Activated CD4-positive, CD25-positive, alpha-beta regulatory T cell treated with anti-CD3 and anti-CD28 coated beads, Interleukin-2, amount 50 U/mL, for 16 hours (primary cell): ENCODE measurements at regions not wholly inside any gene's neighbourhood (a gene's known extent, or its start where the extent isn't known, plus 50 kb on each side); places are given as distances from the start of the nearest gene placed in this dataset.

ENCODE experiments used
- DNase-seq: peaks from one replicate; pipeline ENCODE4 v3.0.0-alpha.2; 2020; ENCODE audit warnings: low read depth, low spot score

DNA sequence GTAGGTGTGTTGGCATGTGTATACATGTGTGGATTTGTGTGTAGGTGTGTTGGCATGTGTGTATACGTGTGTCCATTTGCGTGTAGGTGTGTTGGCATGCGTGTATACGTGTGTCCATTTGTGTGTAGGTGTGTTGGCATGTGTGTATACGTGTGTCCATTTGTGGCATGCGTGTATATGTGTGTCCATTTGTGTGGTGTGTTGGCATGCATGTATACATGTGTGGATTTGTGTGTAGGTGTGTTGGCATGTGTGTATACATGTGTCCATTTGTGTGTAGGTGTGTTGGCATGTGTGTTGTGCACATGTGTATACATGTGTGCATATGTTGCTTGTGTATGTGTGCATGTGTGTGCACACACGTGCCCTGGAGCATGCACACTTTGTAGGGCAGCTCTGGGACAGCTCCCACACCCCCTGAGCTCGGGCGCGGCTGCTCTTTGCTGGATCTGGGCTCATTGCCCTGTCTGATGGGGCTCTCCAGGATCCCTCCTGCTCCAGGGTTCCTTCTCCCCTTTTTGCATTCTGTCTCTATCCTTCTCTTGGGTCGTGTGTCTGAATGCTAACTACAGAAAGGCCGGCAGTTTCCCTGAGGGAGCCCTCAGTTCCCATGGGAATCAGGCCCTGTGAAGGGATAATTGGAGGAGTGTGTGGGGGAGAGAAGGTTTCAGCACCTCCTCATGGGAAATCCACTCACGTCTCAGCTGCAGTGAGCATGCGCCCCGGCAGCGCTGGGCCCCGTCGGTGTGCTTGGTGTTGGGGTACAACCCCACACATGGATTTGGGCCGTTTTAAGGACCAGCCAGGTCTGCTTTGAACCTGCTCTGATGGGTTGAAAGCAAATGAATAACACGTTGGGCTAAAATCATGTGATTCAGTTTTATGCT lies 102.0 kb downstream of the ERMARD start:
- no peak for DNase-seq

DNA sequence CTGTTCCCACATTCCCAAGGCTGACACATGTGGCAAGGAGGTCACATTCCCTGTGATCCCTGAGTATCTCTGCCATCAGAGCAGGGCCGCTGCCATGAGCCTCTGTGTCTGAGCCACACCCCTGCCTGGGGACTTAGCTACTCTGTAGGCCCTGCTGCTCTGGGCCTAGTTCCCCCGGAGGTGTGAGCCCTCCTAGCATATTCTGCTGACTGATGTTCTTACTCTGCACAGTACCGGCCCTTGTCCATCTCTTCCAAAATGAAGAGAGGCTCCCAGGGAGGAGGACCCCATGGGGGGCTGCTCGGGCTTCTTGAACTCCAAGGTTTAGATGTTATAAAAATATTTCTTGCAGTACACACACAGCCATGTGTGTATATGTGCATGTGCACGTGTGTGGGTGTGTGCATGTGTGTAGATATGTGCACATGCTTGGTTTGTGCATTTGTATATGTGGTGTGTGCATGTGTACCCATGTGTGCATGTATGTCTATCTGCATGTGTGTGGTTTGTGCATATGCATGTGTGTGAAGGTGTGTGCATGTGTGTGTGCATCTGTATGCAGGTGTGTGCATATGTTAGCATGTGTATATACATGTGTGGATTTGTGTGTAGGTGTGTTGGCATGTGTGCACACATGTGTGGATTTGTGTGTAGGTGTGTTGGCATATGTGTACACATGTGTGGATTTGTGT lies 101.2 kb downstream of the ERMARD start:
- no peak for DNase-seq

DNA sequence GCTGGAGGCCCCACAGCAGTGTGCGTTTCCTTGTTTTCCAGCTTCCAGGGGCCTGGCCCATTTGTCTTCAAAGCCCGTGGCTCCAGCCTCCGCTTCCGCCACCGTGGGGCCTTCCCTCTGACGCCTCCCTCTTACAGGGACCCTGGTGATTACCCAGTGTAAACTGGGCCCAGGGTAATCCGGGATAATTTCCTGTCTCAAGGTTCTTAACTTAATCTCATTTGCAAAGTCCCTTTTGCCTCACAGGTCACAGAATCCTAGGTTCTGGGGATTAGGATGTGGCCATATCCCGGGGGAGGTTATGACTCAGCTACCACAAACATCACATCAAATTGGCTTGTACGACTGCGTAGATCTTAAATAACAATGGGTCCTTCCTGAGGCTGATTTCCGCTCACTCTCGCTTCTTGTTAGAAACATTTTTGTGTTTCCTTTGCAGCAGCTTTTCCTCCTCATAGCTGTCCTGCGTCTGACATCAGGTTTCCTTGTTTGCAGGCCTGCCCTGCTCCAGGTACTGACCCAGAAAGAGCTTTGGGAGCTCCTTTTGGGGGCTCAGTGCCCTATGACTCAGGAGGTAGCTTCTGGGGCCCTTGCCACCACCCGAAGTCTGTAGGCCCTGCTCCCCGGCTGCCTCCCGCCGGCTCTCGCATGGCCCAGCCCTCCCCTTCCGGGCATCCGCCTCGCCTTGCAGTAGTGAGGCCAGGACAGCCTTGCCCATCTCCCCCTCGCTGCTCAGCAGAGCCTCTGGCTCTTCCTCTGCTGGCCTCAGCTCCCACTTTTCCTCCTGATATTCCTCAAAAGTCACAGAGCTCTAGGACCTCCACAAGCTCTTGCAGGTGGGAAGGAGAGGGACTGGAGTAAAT lies 100.5 kb downstream of the ERMARD start:
- DNase-seq = no peak

DNA sequence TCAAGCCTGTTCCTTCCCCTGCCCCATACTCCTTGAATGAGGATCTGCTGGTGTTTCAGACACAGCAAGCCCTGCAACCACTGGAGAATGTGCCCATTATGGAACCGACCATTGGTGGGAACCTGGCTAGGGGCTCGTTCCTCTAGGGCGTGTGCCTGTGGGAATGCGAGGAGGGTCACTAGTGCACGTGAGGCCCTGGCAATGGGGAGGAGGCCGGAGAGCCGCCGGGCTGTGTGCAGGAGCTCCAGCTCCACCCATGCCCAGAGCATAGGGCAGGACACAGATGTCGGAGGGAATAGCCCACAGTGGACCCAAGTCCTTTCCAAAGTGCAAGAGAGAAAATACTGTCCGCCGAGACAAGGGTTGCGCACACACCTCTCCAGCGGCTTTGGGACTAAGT lies 99.3 kb downstream of the ERMARD start:
- no peak for DNase-seq

DNA sequence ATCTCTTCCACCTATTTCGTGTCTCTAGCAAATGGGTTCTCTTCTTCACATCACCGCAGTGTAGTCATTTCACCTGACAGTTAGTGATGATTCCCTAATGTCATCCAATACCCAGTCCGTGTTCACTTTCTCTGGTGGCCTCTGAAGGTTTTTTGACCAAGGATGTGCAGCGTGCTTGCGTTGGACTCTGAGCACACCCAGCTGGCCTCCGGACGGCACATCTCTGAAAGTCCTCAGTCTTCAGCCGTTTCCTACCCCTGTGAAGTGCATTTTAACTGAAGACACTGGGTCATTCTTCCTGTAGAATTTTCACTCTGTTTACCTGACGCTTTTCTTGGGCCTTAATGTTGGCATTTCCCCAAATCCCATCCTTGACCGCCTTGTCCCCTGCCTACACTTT lies 98.7 kb downstream of the ERMARD start:
- DNase-seq = no peak

DNA sequence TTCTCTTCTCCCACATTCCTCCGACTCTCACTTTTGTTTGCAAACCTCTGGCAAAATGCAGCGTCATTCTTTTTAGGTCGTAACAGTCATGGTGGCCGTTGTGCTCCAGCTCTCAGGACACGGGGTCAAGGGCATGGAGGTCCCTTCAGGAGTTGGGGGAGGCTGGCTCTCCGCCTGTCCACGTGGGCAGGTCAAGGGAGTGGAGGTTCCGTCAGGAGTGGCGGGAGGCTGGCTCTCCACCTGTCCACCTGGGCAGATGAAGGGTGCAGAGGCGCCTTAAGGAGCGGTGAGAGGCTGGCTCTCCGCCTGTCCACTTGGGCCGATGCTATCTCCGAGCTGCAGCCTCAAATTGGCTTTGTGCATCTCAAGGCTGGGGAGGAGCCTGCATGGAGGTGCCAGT lies 98.0 kb downstream of the ERMARD start:
- no peak for DNase-seq

DNA sequence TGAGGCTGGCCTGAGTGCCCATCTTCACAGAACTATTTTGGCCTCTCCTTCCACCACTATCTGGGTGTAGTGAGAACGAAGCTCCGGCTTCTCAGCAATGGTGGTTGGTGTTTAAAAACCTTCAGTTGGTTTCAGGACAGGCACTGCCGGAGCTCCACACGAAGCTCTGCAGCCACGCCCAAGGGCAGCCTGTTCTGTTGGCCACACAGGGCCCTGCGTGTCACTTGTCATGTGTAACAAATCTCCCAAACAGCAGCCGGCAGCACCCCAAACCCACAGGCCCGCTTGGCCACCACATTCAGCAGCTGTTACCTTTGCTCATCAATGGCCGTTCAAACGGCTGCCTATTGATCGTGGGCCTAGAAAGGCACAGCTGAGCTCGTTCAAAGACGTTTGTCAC lies 97.5 kb downstream of the ERMARD start:
- DNase-seq = no peak

DNA sequence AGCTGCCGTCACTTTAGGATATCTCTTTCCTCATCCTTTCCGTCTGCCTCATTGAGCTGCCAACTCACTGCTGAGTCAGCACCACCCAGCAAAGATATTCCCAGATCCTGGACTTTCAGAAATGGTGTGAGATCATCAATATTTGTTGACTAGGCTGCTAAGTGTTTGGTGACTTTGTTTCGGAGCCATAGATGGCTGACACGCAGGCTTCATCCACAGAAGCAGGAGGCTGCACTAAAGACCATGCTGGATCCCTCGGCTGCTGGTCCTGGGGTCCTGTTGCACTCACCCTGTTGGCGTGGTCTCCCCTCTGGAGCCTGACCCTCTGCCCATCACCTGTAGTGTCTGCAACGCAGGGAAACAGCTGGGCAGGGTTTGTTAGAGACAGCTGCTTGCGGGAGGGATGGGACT lies 96.5 kb downstream of the ERMARD start:
- no peak for DNase-seq

DNA sequence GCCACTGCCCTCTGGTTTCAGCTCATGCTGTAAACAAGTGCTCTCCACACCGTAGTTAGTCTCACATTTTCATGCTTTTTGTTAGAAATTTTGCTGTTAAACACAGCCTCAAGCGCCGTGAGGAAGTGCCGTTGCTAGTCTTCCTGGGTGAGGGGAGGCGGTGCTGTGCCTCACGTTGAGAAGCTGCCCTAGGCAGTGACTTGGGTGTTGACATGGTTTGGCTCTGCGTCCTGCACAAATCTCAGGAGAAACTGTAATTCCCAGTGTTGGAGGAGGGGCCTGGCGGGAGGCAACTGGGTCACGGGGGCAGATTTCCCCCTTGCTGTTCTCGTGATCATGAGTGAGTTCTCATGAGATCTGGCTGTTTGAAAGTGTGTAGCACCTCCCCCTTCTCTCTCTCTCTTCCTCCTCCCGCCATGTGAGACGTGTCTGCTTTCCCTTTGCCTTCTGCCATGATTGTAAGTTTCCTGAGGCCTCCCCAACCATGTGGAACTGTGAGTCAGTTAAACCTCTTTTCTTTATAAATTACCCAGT lies 95.8 kb downstream of the ERMARD start:
- no peak for DNase-seq

DNA sequence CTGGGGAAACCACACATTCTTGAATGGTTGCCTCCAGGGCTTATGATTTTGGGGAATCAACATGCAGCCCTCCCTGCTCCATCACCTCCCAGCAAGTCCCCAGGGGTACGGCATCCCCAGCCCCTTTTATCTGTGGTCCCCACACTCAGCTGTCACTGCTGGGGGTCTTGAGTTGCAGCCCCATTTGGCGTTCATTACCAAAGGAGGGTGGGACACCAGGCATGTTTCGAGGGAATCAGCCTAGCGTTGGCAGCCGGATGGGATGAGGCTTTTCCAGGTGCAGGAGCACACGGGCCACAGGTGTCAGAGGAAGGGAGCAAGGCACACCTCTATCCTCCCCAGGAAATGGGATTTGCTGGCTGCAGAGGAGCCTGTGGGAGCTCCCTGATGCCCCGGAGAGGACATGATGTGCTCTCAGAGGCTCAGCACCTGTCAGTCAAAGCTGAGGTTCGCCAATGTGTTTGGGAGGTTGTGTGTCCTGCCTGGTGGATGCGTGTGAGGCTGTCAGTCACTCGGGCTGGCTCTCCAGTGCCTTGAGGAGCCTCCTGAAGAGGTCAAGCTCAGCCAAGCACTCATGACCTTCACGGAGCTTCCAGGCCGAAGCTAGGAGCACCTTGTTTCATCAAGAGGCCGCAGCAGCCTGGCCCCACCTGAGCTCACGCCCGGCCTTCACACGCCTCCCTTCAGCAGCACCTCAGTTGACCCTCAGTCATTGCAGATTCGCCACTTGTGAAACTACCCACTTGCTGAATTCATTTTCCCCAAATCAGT lies 95.0 kb downstream of the ERMARD start:
- no peak for DNase-seq

DNA sequence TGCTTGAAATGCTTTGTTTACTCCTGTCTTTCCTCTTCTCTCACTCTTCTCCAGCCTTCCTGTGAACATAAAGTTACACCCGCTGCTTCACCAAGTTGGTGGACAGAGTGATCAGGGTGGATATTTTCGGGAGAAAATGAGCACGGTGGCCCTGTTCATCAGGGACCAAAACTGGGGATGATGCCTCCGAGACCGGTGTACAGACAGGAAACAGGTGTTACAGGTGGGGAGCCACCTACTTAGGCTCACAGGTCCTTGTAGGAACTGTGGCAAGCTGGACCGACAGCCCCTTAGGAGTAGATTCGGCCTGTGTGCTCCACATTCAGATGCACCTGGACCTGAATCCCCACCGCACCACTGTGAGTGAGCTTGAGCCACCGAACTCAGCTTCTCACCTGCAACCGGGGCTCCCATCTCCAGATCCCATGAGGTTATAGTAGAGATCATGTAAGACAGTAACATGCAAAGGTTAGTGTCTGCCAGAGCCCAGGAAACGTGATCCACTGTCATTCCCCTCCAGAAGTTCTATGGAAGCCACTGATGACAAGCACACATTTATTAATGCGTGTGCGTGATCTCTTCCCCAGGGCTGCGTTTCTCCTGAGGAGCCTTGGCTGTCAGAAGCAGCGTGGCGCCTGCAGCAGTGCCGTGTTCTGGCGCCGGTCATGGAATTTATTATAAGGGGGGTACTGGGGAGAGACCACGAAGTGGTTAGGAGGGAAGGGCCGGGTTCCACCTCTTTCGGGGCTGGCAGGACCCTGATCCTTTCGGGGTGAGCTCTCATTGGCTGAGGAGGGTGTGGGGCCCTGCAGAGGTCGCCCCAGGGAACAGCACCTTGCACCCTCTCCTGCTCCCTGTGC lies 94.2 kb downstream of the ERMARD start:
- DNase-seq = no peak

DNA sequence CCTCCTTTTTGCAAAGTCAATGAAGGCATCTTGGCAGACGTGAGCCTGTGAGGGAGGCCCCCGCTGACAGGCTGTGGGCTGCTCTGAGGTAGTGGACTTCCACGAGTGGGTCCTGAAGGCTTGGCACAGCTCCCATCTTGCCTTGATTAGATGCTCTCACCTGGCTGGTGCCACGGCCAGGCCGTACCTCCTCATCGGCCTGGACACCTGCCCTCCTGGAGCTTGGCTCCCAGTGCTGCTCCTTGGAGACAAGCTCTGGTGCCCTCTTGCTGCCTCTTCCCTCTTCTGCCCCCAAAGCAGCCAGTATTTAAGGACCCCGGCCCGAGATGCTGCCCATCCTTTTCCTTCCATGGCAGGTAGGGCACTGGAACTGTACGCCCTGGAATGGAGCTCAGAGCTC lies 93.5 kb downstream of the ERMARD start:
- no peak for DNase-seq

DNA sequence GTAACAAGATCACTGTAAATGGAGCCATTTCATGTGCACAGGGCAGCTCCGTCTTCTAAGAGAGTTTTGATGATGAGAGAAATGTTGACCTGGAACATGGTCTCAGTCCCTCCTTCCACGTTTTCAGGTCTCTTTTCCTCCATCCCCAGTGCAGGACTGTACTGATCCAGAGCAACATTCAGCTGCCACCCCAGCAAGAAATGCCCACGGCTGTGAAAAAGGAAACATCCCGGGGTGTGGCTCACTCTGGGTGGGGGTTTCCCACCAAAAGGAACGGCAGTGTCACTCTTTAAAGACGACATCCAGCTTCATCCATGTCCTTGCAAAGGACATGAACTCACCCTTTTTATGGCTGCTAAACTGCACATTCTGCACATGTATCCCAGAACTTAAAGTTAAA lies 92.6 kb downstream of the ERMARD start:
- DNase-seq = no peak

DNA sequence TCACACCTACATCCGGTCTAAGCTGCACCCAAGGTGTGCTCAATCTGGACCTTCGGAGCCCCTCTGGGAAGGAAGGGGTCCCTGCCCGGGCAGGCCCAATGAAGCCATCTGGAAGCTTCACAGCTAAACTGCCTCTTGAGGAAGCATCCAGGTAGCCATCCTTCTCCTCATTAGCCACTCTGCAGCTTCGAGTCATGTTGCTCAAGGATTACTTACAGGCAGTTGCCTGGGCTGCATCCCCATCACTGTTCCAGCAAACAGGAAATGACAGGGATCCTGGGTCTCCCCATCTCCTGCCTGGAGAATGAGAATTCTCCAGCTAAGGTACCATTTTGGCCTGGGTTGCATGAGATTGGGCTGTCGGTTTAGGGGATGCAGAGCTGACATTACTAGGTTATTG lies 91.7 kb downstream of the ERMARD start:
- no peak for DNase-seq

DNA sequence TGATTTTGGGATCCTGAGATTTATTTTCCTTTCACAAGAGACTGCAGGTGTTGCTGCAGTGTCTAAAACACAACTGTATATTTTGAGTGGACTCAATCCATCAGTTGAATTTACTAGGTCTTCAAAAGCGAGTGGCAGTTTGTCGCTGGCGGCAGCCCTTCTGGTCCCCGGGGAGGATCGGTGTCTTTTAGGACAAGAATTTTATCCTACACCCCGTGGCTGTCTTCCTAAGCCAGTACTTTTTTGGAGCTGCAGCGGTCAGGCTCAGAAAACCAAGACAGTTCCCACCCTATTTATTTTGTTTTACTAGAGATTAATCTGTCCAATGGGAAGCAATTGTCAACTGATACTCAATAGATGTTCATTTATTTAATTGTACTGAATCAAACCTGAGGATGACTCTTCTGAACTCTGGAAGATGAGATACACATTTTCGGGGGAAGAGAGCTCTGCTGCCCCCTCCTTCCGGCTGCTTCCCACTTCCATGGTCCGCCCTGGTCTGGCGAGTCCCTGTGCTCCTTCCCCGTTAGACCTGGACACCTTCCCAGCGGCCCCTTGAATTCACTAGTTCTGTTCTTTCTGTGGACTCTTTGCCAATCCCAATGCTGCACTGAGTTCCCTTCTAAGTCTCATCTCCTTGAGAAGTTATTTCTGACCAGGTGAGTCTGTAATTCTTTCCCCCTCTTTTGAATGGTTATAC lies 90.6 kb downstream of the ERMARD start:
- DNase-seq = no peak

DNA sequence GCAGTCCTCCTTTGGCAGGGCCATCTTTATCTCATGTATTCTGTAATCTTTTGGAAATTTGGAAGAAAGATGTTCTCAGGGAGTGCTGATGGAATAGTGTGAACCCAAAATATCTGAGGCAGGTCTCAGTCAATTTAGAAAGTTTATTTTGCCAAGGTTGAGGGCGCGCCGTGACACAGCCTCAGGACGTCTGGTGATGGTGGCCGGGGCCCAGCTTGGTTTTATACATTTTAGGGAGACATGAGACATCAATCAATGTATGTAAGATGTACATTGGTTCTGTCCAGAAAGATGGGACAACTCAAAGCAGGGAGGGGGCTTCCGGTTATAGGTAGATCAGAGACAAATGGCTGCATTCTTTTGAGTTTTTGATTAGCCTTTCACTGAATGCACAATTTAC lies 89.8 kb downstream of the ERMARD start:
- DNase-seq = no peak

DNA sequence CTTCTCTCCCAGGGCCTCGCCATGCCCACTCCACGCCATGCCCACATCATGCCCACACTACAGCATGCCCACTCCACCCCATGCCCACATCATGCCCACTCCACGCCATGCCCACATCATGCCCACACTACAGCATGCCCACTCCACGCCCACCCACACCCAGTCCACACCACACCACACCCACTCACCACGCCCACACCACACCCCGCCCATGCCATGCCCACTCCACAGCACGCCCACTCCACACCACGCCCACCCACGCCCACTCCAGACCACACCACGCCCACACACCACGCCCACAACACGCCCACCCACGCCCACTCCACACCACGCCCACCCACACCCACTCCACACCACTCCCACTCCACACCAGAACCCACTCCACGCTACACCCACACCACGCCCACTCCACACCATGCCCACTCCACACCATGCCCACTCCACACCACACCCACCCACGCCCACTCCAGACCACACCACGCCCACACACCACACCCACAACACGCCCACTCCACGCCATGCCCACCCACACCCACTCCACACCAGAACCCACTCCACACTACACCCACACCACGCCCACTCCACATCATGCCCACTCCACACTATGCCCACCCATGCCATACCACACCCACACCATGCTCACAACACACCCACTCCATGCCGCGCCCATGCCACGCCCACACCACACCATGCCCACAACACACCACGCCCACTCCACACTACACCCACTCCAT lies 88.6 kb downstream of the ERMARD start:
- no peak for DNase-seq

DNA sequence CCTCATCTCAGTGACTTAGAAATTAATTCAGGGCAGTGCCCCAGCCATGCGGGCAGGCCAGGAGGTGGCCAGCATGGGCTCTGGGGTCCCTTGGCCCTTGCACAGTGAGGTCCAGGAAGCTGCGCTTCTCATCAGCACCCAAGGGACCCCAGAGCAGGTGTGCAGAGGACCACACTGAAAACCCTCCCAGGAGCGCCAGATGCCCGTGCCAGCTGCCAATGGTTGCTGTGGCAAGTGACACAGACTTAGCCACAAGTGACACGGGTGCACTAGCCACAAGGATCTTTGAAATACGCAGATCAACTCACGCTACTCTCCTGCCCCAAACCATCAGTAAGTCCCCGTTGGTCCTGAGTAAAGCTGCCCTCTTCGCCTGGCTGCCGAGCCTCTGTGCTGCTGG lies 88.1 kb downstream of the ERMARD start:
- no peak for DNase-seq

DNA sequence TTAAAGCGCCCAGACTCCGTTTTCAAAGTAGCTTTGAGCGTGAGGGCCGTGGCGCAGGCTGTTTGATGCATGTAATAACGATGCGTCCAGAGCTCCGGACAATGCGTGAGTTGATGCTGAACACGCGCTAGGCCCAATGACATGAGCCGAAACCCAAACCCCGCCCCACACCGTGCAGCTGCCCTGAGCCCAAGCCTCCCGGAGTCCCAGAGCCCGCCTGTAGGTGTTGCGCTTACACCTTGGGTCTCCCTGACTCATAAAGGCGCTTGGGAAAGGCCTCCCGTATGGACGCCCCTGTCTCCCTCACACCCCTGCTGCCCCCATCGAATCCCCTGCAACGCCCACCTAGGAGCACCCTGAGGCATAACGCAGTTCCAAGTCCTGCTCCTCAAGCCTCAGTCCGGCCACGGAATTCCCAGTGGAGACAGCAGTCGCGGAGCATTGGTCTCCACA lies 87.6 kb downstream of the ERMARD start:
- no peak for DNase-seq
